GM19043 (cell line): ENCODE measurements at regions not wholly inside any gene's neighbourhood (a gene's known extent, or its start where the extent isn't known, plus 50 kb on each side); places are given as distances from the start of the nearest gene placed in this dataset.

Experiments used
- ATAC-seq: cut with Tn5 transposase; IDR thresholded peaks from one replicate; pipeline ENCODE4 v1.9.1; 2021; ENCODE audit warnings: low read depth; ENCODE audit not compliant: unreplicated experiment

DNA sequence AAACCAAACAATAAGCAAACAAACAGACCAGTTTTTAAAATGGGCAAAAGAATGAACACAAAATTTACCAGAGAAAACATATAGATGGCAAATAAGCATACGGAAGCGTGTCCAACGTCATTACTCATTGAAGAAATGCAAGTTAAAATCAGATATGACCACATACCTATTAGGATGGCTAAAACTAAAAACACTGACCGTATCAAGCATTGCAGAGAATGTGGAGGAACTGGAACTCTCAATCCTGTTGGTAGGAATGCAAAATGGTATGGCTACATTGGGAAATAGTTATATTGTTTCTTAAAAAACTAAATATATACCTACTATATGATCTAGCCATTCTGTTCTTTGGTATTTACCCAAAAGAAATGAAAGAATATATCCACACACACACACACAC lies 129.4 kb upstream of the ACO1 start:
- no peak for ATAC-seq

DNA sequence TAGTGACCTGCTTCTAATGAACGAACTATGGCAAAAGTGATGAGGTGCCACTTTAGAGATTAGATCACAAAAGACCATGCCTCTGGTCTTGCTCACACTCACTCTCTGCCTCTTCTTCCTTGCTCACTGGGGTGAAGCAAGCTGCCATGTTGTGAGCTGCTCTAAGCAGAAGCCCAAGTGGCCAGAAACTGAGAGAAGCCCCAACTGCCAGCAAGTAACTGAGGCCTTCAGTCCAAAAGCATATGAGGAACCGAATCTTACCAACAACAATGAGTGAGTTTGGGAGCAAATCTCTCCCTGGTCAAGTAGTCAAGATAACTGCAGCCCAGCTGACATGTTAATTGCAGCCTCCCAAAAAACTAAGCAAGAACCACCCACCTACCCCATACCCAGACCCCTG lies 126.0 kb upstream of the ACO1 start:
- no peak for ATAC-seq

DNA sequence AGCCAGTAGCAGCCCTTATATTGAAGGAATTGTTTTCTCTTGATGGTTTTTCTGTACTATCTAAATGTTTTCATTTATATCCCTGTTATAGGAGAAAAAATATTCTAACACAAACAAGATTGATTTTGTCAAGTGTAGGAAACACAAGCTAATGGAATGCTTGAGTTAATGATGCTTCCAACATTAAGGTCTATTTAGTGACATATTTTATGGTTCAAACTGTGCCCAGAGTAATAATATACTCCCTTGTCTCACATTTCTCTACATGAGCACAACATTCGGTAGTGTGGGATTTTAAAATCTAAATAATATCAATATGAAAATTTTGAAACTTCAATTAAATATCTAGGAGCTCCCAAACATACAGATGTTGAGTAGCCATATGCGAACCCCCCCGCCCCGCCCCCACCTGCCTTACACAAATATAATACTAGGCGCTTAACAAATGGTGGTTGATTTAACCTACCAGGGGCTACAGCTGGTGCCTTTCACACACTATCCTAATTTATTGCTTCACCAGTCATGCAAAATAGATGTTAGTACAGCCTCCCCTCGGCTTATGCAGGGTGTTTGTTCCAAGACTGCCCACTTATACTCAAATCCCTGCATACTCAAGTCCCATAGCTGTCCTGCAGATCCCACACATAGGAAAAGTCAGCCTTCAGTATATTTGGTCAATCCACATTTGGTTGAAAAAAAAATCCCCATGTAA lies 124.1 kb upstream of the ACO1 start:
- no peak for ATAC-seq

DNA sequence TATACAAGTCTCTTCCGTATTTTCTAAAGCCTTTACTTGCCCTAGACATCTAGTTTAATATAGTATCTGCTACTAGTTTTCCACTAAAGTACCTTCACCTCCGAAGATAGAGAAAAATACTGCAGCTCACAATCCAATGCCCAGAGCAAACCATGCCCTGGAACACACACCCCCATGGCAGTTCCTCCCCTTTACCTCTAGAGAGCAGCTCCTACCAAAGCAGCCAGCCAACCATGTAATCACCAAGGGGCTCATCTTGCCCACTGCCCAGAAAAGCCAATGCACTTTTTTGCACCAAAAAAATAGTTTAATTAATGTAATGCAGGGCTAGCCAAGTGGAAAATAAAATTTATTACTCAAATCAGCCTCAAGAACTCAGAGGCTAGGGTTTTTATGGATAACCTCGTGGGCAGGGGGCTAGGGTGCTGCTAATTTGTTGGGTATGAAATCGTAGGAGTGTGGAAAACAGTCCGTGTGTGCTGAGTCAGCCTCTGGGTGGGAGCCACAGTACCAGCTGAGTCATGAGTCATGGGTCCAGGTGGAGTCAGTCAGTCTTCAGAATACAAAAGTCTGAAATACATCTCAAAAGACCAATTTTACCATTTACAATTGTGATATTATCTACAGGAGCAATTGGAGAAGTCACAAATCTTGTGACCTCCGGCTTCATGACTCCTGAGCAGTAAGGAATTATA lies 120.1 kb upstream of the ACO1 start:
- no peak for ATAC-seq

DNA sequence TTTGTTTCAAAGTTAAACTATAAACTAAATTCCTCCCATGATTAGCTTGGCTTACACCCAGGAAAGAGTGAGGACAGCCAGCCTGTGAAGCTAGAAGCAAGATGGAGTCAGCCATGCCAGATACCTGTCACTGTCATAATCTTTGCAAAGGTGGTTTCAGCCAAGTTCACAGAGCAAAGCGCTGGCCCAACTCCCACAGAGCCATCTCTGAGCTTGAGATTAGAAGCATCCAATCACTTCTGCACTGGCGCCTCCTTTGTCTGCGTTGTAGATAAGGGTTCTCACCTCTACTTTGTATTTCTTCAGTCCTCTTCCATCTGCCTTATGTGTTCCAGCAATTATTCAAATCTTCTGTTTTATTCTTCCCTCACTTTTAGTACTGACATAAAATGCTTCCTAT lies 119.4 kb upstream of the ACO1 start:
- ATAC-seq, result no peak

DNA sequence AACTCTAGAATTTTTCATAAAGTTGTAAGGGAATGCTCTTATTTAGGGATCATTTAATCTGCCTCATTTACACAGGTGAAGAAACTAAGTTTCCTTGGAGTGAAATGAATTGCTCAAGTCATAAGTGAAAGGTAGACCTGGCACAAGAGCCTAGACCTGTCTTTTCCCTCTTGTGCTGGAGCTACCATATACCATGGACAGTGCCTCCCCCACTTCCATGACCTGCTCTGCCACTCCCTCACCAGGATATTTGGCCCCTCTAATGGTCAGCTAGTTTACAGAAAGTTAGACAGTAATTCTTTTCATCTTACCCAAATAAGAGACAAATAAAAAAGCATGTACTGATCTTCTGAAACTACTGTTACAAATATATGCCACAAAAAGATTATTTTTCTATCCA lies 105.5 kb upstream of the ACO1 start:
- no peak for ATAC-seq

DNA sequence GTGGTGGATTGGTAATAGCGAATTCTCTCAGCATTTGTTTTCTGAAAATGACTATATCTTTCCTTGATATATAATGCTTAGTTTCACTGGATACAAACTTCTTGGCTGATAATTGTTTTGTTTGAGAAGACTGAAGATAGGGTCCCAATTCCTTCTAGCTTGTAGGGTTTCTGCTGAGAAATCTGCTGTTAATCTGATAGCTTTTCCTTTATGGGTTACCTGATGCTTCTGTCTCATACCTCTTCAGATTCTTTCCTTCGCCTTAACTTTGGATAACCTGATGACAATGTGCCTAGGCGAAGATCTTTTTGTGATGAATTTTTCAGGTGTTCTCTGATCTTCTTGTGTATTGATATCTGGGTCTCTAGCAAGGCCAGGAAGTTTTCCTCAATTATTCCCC lies 94.7 kb upstream of the ACO1 start:
- ATAC-seq, result no peak

DNA sequence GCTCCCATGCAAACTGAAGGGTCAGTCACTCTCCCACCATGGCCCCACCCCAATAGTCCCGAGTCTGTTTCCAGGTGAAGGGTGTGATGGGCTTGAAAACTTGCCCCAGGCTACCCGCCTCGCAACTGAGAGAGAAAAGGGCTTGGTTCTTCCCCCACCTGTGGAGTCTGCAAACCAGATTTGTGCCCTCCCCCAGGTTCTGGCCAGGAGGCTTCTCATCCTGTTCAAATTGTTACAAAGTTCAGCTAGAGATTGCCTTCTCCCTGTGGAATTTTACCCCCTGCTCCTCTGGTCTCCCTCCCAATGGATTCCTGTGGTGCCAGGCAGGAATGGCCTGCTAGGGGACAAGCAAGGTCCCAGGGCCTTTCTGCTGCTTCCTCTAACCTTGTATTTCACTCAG lies 93.1 kb upstream of the ACO1 start:
- ATAC-seq, result no peak

DNA sequence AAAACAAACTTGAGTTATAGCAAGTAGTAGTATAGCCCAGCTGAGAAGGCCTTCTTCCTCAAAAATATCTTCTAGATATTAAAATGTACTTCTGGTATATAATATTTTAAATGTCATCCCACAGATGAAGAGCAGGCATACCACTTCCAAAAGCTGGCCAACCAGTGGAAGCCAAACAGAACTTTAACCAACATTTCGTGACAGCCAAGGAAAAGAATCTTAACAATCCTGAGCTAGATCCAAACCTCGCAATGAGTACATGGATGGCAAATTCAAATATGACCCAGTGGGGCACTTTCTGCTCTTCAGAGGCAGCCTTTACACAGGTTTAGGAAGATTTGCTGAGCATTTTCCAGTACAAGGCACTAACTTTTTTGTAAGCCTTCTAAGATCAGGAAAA lies 91.8 kb upstream of the ACO1 start:
- no peak for ATAC-seq

DNA sequence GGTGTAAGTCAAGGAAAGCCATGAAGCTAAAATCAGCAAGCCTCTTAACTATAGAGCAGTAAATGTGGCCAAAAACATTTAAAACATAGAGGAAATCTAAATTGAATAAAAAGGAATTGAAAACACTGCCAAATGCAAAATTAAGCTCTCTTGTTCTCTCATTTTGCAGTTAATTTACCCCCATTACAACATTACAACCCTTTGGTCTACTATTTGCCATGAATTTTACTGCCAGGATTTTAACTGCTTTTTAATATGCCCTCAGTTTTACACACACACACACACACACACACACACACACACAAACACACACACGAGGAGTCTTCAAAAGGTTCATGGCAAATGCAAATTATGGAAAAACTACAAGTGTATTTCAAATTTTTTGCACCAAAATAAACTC lies 91.4 kb upstream of the ACO1 start:
- no peak for ATAC-seq

DNA sequence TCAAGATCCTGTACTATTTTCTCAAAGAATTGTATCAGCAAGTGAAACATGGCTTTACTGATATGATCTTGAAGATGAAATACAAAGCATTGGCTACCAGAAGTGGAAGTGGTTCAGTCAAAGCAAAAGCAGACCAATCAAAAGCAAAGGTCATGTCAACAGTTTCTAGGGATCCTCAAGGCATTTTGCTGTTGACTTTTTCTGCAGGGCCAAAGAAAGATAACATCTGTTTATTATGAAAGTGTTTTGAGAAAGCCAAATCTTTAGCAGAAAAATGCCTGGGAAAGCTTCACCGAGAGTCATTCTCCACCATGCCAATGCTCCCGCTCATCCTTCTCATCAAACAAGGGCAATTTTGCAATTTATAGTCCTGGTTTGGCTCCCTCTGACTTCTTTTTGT lies 90.3 kb upstream of the ACO1 start:
- ATAC-seq, result no peak

DNA sequence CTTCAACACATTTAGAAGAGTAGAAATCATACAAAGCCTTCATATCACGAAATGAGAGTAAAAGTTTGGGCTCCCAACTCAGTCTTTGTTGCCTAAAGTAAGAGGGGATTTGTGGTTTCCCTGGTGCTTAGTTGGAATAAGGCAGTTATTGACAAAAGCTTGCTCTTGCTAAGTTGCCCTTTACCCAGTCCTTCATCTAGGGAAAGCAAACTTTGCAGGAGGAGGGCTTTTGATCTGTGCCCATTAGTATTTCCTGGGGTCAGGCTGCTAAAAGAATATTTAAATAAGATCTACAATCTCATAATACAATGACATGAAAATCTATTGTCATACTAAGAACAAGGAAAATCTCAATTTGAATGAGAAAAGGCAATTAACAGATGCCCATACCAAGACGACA lies 84.1 kb upstream of the ACO1 start:
- no peak for ATAC-seq

DNA sequence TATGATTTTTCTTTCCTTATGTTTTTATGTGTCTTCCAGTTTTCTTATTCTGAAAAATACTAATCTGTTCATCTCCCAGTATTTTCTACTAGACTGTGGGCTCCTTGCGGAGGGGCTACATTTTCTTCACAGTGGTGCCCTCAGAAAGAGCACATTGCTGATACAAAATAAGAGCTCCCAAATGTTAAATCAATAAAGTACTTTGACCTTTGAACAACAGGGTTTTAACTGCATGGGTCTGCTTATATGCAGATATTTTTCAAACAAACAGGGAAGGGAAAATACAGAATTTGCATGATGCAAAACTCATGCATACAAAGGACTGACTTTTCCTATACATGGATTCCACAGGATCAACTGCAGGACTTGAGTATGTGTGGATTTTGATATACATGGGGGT lies 79.9 kb upstream of the ACO1 start:
- no peak for ATAC-seq

DNA sequence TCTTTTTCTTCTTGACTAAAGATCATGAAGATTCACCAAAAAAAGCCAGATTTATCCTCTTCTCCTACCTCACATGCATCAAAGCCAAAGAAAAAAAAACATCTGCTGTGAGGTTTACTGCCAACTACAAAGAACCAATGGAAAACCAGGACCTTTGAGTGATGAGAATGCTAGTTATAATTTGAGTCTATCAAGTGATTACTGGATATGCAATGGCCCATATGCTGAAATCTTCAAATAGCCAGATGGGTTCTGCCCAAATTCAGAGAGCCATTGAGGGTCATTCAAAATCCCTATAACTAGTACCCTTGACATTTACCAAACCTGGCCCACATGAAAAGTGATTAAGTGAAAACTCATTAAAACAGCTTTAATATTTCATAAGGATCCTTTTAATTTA lies 78.4 kb upstream of the ACO1 start:
- no peak for ATAC-seq

DNA sequence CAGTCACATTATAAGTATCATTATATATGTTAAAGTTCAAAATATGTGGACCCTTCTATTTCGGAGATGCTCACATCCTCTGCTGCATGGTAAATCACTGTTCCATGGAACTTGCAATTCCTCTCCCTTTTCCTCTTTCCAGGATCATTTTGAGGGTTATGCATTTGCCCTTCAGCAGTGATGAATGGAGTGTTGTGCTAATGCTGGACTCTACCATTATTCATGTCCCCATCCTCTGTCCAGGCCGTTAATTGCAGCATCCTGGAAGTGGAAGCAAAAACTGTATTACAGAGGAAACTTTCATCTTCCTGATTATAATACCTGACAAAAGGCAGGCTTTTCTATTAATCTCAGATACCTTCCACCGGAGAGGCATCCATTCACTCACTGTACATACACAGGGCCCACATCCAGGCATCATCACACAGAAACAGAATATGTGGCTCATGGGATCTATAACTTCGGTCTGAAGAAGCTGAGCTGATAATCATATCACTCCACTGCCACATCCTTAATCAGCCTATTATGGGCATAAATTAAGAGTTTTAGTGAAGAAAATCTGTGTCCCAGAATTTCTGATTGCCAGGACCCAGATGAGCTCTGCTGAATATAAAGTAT lies 65.0 kb upstream of the ACO1 start:
- ATAC-seq, result no peak

DNA sequence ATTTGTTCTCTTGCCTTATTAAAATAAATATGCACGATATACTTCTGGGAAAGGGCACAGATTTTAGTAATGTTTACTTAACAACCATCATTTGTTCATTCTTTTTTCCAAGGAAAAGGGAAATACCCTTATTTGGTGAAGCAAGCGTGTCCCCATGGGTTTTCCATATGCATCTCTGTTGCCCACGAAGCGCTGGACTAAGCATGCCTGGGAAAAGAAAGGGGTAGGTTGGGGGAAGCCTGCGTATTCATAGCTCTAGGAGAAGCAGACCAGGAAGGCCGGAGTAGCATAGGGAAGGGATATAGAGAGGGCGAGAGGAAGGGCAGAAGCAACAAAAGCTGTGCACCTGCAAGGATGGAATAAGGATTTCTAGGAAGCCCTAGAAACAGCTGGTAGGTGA lies 61.8 kb upstream of the ACO1 start:
- ATAC-seq, result no peak

DNA sequence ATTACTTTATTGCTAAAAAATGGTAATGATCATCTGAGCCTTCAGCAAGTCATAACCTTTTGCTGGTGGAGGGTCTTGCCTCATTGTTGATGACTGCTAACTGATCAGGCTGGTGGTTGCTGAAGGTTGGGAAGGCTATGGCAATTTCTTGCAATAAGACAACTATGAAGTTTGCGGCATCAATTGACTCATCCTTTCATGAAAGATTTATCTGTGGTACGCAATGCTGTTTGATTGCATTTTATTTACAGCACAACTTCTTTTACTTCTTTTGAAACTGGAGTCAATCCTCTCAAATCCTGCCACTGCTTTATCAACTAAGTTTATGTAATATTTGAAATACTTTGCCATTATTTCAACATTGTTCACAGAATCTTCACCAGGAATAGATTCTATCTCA lies 58.3 kb upstream of the ACO1 start:
- ATAC-seq, result no peak

DNA sequence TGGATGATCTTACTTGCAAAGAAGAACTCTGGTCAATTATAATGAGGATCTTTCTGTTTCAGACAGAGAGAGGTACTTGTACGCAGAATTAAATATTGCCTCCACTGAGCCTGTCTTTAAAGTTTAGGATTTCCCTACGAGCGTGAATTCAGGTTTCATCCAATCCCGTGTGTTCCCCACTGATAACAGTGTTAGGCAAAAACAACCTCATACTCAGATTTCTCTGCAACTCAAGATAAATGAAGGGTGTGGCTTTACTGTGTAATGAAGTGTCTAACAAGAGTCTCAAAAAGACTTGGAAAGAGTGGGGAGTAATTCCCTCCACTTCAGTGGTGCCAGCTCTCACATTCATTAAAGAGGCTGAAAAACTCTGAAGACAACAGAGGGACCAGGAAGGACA lies 53.2 kb upstream of the ACO1 start:
- ATAC-seq, result no peak

DNA sequence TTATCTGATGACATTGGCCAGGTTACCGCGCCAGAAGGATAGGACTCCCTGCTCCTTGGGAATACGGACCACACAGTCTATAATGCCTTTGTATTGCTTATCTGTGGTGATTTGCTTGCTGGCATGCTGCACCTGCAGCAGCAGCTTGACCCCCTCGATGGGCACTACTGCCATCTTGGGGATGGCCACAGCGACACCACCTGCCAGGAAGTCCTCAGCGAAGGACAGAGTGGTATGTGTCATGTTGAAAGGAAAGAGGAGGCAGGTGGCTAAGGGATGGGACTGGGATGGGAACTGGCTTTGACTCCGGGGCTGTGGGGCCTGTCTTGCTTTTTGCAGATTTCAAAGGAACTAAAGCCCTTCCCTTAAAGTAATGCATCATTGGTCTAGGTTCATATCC lies 50.3 kb upstream of the ACO1 start:
- ATAC-seq, result no peak
